PFSK-1 (cell line): ENCODE measurements at regions not wholly inside any gene's neighbourhood (a gene's known extent, or its start where the extent isn't known, plus 50 kb on each side); places are given as distances from the start of the nearest gene placed in this dataset.

Experiments
- FOXP2 ChIP-seq: optimal IDR thresholded peaks from 2 replicates; pipeline ENCODE3; 2011; ENCODE audit warnings: borderline replicate concordance, control low read depth, inconsistent platforms; ENCODE audit not compliant: insufficient read depth; ENCODE audit errors: extremely low read length, extremely low read depth
- POLR2AphosphoS5 ChIP-seq: IDR thresholded peaks from 2 replicates; pipeline ENCODE4 v1.6.1; 2012; ENCODE audit warnings: low read depth, mild to moderate bottlenecking, control low read depth, low read length, moderate library complexity
- SIN3A ChIP-seq: IDR thresholded peaks from 2 replicates; pipeline ENCODE4 v1.6.1; 2012; ENCODE audit warnings: mild to moderate bottlenecking, low read length, moderate library complexity, borderline replicate concordance; ENCODE audit not compliant: insufficient read depth
- TAF1 ChIP-seq: IDR thresholded peaks from 2 replicates; pipeline ENCODE4 v1.6.1; 2012; ENCODE audit warnings: low read length, control low read depth, borderline replicate concordance; ENCODE audit not compliant: insufficient read depth
- TF ChIP-seq, protein P1 (sequence below), 2 experiments: IDR thresholded peaks; 2 replicates each; pipeline versions ENCODE4 v1.6.1 to v1.8.0; 2011 to 2012; ENCODE audit warnings: low read depth in 2 of 2, low read length in 2 of 2, control low read depth in 1 of 2, inconsistent platforms in 1 of 2, mild to moderate bottlenecking in 1 of 2, moderate library complexity in 1 of 2; ENCODE audit not compliant: insufficient read depth in 1 of 2

DNA sequence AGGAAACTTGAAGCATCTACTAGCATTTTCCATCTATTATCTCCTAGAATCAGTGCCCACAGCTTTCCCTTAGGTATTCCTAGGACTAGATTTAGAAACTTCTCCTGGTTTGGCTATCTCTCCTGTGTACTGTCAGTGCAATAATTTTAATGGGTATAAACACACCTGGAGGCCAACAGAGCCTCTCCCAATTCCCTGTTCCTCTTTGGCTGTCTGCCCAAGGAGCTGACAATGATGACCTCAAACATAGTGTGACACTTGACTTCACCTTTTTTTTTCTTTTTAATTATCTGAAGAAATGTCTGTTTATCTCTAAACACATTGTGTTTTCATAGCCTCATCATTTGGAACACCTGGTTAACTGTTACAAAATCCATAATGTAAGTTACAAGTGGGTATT is 754.5 kb upstream of the ALCAM start:
- TF ChIP-seq FOXP2 (no peak), SIN3A (no peak), POLR2AphosphoS5 (no peak), TAF1 (no peak)
- TF ChIP-seq, protein P1, sequence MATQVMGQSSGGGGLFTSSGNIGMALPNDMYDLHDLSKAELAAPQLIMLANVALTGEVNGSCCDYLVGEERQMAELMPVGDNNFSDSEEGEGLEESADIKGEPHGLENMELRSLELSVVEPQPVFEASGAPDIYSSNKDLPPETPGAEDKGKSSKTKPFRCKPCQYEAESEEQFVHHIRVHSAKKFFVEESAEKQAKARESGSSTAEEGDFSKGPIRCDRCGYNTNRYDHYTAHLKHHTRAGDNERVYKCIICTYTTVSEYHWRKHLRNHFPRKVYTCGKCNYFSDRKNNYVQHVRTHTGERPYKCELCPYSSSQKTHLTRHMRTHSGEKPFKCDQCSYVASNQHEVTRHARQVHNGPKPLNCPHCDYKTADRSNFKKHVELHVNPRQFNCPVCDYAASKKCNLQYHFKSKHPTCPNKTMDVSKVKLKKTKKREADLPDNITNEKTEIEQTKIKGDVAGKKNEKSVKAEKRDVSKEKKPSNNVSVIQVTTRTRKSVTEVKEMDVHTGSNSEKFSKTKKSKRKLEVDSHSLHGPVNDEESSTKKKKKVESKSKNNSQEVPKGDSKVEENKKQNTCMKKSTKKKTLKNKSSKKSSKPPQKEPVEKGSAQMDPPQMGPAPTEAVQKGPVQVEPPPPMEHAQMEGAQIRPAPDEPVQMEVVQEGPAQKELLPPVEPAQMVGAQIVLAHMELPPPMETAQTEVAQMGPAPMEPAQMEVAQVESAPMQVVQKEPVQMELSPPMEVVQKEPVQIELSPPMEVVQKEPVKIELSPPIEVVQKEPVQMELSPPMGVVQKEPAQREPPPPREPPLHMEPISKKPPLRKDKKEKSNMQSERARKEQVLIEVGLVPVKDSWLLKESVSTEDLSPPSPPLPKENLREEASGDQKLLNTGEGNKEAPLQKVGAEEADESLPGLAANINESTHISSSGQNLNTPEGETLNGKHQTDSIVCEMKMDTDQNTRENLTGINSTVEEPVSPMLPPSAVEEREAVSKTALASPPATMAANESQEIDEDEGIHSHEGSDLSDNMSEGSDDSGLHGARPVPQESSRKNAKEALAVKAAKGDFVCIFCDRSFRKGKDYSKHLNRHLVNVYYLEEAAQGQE (IDR thresholded peaks at IDR 0.05; ENCODE audit: insufficient read depth in 1 of 2, low read depth in 2 of 2, low read length in 2 of 2): no peak

DNA sequence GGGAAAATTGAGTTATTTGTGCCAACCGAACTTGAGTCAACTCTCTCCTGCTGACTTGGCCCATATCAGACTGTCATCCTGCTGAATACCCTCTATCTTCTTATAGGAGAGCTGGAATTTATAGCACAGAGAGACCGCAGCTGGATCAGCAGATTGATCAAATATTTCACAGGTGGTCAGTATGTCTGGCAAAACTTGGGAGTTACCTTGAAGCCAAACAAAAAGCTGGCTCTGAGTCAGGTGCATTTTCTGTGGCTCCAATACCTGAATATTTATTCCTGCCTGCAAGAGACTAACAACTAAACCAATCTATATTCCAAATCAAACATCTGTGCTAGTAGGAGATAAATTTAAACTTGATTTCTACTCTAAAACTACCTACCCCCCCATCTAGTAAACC is 752.1 kb upstream of the ALCAM start:
- no peak for TF ChIP-seq FOXP2
- no peak for TF ChIP-seq SIN3A
- no peak for TF ChIP-seq TAF1
- TF ChIP-seq POLR2AphosphoS5: no peak
- TF ChIP-seq, protein P1 (IDR thresholded peaks at IDR 0.05; ENCODE audit: insufficient read depth in 1 of 2, low read depth in 2 of 2, low read length in 2 of 2): no peak

GRCh38 chr3:104628185-104628789 is 738.4 kb upstream of the ALCAM start:
- TF ChIP-seq TAF1 (no peak), FOXP2 (no peak), POLR2AphosphoS5 (no peak), SIN3A (no peak)
- TF ChIP-seq, protein P1 (IDR thresholded peaks at IDR 0.05; ENCODE audit: insufficient read depth in 1 of 2, low read depth in 2 of 2, low read length in 2 of 2): no peak

DNA sequence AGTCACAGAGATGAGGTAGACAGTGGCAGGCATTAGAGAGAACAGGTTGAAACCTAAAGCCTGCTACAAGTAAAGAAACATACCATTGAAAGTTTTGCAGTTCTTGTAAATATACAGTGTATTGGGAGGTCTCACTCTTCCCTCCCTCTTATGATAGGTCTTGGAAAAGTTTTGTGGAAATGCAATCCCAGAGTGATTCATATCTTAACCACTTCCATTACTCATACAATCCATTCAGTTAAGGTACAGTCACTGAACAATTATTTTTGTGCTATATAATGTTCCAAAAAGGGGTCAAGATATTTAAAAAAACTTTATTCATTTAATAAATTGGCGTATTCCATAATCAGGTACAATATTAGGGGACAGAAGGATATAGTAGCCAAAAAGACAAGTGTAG is 737.7 kb upstream of the ALCAM start:
- TF ChIP-seq, protein P1 (IDR thresholded peaks at IDR 0.05; ENCODE audit: insufficient read depth in 1 of 2, low read depth in 2 of 2, low read length in 2 of 2): no peak
- TF ChIP-seq SIN3A: no peak
- TF ChIP-seq FOXP2: no peak
- TF ChIP-seq TAF1: no peak
- no peak for TF ChIP-seq POLR2AphosphoS5

- TF ChIP-seq POLR2AphosphoS5: no peak
- TF ChIP-seq TAF1: no peak
- TF ChIP-seq SIN3A: no peak
- no peak for TF ChIP-seq FOXP2
- TF ChIP-seq, protein P1 (IDR thresholded peaks at IDR 0.05; ENCODE audit: insufficient read depth in 1 of 2, low read depth in 2 of 2, low read length in 2 of 2): no peak
Measured at GRCh38 chr3:104631254-104631653, 735.5 kb upstream of the ALCAM start.
